Activated CD4-positive, alpha-beta T cell treated with anti-CD3 and anti-CD28 coated beads for 24 hours (primary cell): ENCODE measurements at regions not wholly inside any gene's neighbourhood (a gene's known extent, or its start where the extent isn't known, plus 50 kb on each side); places are given as distances from the start of the nearest gene placed in this dataset.

ENCODE experiments used
- DNase-seq, 2 donors: peaks; one replicate each; pipeline ENCODE4 v3.0.0-alpha.2; 2020; ENCODE audit warnings: low read depth in 2 of 2

DNA sequence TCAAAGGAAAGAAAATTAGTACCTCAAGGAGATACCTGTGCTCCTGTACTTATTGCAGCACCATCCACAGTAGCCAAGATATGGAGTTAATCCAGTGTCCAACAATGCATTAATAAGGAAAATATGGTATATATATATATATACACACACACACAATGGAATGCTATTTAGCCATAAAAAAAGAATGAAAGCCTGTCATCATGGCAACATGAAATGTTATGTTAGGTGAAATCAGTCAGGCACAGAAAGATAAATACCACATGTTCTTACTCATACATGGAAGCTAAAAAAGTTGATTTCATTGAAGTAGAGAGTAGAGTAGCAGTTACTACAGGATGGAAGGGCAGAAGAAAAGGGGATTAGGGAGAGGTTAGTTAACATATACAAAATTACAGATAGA, 601.5 kb downstream of the ANXA1 start:
- no peak for DNase-seq

DNA sequence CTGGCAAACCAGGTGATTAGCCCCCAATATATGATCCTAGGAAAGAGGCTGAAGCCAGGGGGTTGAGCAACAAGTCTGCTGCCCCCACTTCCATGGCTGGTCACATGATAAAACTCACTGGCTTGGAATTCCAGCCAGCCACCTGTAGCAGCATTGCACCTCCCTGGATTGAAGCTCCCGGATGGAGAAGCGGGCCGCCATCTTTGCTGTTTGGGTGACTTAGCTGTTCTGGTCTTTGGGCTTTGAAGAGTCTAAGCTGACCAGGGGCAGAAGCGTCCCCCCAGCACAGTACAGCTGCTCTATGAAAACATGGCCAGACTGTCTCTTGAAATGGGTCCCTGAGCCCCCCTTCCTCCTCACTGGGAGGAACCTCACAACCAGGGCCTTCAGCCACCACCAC, 610.2 kb downstream of the ANXA1 start:
- no peak for DNase-seq

DNA sequence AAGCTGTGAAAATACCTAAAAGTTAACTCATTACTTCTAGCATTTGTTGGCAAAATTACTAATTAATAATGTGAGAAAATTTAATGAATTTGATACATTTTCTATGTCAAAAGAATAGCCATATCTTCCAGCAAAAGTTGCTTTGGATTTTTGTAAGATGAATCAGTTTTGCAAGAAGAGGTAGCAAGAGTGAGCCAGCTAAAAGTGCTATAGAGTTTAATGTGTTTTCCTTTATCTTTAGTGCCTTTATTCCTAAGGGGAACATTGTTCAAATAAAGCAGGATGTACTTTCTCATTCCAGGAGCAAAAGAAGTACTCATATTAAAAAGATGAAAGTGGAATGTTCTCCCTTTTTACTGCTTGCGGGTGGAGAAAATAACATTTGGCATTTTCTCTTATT, 622.2 kb downstream of the ANXA1 start:
- no peak for DNase-seq

DNA sequence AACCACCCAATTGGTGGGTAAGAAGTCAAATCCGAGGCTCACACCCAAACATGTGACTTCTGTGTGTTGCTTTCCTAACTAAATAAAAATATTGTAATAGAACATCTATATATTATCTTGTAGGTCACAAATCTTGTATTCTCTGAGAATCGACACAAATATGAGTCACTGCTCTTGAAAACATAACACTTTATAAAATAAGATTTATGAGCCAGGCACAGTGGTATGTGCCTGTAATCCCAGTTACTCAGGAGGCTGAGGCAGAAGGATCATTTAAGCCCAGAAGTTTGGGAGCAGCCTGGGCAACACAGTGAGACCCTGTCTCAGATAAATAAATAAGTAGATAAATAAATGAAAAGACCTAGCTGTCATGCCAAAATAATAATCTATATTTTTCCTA, 624.1 kb downstream of the ANXA1 start:
- DNase-seq: no peak

DNA sequence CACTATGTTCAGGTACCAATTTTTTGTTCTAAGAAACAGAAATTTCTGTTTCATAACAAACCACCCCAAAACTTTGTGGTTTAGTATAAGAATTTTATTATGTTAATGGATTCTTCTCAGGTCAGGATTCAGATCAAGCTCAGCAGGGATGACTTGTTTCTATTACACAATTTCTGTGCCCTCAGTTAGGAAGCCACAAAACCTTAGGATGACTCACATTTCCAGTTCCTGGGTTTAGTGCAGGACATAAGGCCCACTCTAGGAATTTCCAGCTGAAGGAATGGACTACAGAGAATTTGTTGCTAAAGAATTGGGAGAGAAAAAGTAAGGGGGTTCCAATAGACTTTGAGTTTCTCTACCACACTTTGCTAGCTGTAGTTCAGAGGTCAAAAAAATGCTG, 629.3 kb downstream of the ANXA1 start:
- DNase-seq: no peak

DNA sequence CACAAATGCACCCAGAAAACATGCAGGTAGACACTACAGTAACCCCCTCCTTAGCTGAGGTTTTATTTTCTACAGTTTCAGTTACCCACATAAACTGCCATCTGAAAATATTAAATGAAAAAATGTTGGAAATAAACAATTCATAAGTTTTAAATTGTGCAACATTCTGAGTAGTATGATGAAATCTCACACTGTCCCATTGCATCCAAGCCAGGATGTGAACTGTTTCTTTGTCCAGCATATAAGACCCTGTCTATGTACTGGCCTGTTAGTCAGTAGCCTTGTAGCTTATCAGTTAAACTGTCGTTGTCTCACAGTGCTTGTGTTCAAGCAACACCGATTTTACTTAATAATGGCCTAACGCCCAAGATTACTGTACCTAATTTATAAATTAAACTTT, 630.5 kb downstream of the ANXA1 start:
- DNase-seq: no peak

DNA sequence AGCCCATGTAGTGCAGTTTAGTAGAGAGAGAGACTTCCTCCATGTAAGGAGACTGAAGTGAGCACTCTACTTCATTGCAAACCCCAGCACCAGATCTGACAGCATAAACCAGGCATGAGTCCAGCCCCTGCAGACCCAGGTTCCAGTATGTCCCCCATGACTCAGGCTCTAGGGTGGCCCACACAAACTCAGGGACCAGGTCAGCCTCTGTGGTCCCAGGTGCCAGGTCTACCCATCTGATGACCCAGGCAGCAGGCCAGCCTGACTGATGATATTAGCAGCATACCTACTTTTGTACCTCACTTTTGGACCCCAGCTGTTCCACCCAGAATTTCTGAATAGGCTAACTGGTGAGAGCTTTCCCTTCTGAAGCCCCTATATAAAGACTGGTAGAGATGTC, 647.8 kb downstream of the ANXA1 start:
- no peak for DNase-seq

DNA sequence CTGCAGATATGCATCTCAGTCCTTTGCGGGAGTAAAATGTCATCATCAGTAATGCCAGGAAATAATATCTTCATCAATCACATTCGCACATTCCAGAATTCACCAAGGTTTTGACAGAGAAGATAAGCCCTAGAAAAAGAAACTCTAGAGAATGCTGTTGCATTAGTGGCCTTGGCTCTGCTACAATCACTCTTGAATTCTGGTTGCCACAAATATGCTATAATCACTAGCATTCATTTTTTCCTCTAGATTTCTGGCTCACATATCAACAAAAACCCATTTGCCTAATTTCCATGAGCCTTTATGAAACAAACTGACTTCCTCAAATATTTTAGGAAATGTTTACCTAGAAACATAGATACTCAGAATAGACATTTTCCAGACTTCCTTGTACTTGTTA, 653.4 kb downstream of the ANXA1 start:
- DNase-seq: no peak

DNA sequence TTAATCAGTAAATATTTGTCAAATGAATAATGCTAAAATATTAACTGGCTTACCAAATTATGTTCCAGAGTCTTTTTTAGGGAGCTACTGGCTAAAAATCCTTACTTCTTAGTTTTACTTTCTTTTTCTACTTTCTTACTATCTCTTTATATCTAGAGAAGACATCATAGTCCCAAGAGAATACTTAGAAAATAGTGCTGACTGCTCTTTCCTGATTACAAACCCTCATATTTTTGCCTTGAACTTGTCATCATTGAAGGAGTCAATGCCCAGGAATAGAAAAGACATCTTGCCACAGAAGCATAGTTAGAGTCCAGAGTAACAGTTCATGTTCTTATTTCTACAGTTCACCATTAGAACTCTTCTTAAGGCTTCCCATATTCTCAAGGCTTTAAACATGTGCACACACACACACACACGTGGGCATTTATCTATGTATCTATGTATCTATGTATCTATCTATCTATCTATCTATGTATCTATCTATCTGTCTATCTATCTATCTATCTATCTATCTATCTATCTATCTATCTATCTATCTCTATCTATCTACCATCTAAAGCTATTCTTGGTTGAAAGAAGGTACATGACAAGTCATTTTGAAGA, 654.3 kb downstream of the ANXA1 start:
- DNase-seq: no peak

DNA sequence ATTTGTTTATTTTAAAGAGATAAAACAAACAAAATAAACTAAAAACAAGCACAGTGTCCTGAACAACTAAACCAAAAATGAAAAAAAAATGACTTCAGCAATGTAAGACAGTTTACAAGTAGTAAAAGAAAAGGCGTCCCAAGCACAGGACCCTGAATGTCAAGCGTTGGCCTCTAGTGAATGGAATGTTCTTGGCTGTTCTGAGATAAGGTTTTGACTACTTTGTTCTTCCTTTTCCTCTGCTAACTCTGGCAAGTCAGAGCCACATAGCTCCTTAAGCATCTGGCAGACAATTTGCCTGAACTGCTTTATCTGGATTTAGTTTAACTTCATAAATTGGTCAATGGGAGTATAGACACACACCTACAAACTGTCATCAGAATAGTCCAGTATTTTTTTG, 655.2 kb downstream of the ANXA1 start:
- DNase-seq: no peak

DNA sequence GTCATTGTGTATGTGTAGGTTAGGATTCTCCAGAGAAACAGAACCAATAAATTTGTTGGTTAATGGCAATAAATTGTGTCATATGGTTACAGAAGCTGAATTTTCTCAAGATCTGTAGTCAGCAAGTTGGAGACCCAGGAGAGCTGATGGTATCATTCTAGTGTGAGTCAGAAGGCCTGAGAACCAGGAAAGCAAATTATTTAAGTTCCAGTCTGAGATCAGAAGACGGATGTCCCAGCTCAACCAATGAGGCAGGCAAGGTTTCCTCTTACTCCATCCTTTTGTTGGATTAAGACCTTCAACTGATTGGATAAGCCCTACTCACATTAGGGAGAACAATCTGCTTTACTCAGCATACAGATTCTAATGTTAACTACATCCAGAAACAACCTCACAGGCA, 656.3 kb downstream of the ANXA1 start:
- DNase-seq: no peak

DNA sequence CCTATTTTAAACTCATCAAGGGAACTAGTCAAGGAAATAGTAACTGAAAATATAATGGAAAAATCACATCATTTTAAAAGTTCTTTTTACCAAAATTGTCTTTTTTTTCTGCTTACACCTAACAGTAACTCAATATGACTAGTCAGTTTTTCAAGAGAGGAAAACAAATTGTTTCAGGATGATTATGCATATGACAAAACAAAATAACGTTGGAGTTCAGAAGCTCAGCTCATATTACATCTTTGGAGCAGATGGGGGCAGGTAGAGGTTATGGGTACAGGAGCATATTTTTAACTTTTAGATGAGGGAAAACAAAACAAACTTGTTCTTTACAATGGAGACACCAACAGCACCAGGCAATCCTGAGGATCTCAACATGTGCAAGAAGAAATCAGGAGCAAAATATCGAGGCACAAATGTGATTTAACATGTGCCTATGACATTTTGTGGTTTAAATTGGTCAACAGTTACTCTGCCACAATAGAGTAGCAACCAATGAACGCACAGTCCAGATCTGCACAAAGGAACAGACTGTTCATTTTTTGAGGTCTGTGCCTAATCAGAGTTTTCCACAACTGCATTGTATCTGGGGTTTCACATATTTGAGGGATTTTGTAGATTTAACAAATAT, 659.0 kb downstream of the ANXA1 start:
- no peak for DNase-seq

DNA sequence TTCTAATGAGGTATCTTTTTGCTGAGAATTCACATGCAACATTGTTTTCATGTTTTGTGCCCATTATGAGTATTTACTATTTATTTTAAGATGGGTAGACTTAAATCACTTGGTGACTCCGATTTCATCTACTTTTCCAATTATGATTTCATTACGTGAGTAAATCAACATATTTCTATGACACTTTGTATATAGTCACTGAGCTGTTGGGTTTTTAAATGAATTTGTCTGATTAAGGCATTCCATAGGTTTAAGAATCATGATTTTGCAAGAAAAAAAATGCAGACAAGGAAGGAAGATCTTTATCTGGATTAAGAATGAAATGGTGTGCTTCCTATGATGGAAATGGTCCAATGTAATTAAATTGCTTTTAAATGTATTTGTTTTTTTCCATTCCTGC, 661.9 kb downstream of the ANXA1 start:
- DNase-seq: no peak

DNA sequence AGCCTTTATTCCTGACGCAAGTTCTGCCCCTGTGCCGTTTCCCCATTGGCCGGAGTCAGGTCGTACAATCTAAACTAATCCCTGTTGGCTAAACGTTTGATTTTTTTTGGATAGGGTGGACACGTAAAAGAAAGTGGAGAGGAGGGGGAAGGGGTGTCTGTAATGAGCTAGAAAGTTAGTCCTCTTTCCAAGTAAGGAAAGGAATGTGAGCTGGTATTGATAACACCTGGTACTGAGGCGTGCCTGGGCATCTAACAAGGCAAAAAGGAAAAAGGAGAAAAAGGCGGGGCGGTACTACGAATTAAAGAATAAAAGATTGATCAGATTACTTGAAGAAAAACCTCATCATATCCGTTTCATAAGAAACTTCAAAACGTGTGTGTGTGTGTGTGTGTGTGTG, 665.2 kb downstream of the ANXA1 start:
- no peak for DNase-seq

DNA sequence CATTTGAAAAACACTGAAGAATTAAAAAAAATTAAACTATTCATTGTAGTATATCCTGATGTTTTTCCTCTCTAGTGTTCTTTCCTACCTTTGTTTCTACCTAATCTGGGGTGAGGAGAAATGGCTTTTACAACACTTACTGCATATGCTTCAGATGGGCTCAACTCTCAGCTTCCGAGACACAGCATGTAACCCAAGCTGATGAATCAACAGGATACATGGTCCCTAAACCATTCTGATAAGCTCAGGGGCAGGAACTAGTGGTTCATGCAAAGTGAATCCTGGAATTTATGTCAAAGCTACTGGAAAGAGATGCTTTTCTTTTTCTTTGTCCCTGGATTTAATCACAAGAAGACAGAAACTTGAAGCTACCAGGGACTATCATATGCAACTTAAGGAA, 672.5 kb upstream of the RORB start:
- DNase-seq: no peak

DNA sequence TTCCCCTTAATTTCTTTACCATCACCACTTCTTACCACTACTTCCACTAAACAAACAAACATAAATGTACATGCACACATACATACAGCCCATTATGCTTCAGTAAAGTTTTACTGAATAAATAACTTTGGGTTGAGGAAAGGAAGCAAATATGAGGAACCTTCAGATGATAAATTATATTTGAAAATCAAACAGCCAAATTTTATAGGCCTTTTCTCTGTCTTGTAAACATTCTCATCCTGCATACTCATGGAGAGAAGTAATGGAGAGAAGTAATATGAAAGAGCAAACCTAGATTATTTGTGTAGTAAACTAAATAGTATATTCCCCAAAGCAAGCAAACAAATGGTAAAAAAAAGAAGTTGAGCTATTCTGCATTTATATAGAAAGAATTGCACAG, 658.3 kb upstream of the RORB start:
- no peak for DNase-seq

DNA sequence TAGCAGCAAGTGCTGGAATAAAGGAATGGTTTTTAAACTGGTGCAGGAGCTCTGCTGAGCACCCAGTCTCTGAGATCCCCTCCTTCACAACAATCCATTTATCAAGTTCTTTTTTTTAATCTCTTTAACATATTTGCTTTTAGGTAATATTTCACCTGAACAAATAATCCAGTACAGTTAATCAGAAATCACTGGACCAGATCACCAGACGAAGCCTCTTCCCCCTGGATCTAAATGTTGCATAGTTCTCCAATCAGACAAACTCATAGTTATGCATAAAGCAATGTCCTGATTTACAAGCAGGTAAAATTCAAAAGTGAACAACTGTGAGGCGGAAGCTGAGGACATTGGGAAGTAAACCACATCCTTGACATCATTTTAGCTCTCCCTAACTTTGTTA, 657.7 kb upstream of the RORB start:
- no peak for DNase-seq

DNA sequence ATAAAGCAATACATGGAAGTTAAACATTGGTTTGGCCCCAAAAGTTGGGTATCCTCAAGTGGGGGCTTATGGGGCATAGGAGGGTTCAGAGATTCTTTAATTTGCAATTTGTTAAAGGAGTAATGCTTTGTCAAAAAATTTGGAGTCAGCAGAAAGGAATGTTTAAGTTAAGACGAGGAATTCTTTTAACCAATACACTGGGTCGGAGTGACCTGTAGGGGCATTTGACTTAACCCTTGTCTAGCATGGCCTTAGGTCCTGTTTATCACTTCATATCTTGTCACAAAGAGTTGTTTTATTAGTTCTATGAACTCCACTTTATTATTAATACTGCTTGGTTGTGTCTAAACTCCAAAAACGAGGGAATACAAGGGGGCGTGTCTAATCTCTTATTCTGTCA, 656.1 kb upstream of the RORB start:
- DNase-seq: no peak

DNA sequence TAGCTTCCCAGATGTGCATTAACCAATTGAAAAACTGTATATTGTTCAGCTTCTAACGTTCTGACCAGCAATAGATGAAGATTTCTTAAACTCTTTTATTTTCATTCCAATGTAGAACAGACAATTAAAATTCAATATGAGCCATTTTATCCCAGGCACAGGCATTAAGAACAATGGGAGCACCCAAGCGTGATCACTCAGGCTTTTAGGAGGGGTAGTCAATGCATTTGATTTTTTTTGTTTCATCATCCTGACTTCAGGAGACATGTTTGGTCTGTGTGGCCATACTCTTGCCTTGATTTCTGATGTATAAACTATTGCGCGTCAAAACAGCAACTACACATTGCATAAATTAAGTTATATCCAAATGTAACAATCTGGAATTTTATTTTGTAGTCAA, 653.0 kb upstream of the RORB start:
- DNase-seq: no peak

DNA sequence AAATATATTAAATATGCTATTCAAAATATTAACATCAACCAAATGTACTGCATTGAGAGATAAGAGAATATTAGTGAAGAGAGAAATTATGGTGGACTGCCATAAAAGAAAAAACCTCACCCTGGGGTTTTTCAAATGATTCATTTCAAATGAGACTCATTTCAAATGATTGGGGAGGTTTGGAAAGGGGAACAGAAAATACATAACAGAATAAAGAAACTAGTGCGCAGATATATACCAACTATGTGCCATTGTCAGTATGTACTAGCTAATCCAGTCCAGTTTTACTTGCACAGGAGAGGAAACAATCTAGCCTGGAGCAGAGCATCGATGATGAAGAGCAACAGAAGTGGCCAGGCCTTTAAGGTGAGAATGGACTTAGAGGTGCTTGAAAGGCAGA, 651.6 kb upstream of the RORB start:
- DNase-seq: no peak

DNA sequence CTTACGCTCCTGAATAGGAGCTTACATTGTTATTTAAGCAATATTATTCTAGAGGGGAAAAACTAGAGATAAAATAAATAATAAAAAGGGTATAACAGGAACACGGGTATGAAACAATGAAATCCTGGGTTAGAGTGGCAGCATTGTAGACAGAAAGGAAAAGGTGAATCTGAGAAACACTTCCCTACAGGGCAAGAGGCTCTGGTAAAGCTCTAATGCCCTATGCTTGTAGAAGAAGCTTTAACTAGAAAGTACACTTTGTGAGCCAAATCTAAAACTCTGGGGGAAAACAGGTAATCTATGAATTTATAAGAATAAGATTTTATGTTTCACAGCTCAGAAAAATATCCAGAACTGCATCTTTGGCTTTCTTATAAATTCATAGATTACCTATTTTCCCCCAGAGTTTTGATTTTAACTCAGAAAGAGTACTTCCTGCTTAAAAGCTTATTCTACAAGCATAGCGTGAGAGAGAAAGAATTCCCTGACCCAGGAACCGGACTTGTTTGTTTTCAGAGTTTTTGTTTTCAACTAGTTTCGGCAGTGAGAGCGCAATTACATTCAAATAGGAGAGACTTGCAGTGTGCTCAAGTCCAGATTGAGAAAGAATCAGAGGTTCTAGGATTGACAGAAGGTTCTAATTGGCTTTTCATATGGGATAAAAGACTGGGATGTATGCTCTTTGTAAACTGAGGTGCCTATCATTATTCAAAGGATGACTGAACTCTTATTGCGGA, 651.0 kb upstream of the RORB start:
- DNase-seq: no peak

DNA sequence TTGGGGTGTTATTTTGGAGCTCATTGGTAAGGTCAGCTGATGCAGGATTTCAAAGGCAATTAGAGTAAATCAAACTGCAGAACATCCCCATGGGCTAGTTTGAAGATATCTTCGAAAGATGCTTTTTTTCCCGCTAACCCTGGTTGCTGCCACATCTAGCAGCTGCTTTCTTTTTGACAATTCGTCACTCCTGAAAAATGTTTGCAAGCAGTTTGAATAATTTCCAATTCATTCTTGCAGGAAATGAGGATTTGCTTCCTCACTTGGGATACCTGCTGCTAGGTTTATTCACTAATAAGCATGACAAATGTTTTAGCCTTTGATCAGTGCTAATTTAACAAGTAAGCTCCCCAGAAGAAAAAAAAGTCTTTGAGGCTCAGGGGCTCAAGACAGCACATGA, 649.6 kb upstream of the RORB start:
- no peak for DNase-seq

DNA sequence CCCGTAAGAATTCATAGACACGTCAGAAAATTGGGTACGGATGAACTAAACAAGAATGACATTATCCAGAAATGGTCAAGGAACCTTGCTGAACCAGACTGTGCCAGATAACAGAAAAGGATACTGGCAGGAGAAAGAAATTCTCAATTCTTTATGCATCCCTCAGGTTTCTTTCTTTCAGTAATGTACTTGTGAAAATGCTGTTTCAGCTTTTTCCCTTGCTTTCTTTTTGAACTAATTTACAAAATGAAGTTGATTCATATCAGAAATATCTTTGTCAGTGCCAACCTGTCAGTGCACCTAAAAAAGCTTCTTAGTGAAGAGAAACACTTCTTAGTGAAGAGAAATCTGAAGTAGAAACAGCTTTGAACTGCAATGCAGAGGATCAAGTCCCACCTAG, 643.6 kb upstream of the RORB start:
- no peak for DNase-seq

DNA sequence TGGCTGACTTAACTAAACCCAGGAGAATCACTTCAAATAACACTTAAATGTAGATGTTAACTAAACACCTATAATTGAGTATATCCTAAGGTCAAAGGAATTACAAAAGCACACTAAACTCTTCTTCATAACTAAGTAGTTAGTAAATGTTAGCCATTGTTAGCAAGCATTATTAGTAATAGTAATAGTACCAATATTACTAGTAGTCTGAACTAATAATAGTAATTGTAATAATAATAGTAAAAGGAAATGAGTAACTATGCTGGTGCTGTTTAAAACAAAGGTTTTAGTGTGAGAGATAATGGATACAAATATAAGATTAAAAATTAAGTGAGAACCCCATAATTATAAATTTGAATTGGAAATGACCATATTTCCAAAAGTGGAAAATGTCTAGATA, 641.9 kb upstream of the RORB start:
- no peak for DNase-seq
